K562 (cell line): ENCODE measurements at regions not wholly inside any gene's neighbourhood (a gene's known extent, or its start where the extent isn't known, plus 50 kb on each side); places are given as distances from the start of the nearest gene placed in this dataset.

ENCODE experiments used
- E2F3 ChIP-seq: fragments of 250-450 bp; sonication (Bioruptor Pico); IDR thresholded peaks from 2 replicates; pipeline ENCODE4 v1.4.0; 2020; ENCODE audit warnings: mild to moderate bottlenecking
- ETV1 ChIP-seq: fragments of 450-650 bp; conservative IDR thresholded peaks from 2 replicates; pipeline ENCODE4 v1.6.1; 2016; ENCODE audit warnings: missing genetic modification characterization, control low read depth, low read depth, missing compliant biosample characterization
- HMG20B ChIP-seq: fragments of 250-450 bp; sonication (Bioruptor Pico); IDR thresholded peaks from 2 replicates; pipeline ENCODE4 v1.5.0; 2021; ENCODE audit warnings: mild to moderate bottlenecking
- HNRNPH1 ChIP-seq: fragments of 200-400 bp; formaldehyde crosslinking; optimal IDR thresholded peaks from 2 replicates; pipeline ENCODE3; 2017; ENCODE audit warnings: low read depth, mild to moderate bottlenecking, low read length, moderate library complexity
- XRCC3 ChIP-seq: fragments of 450-650 bp; IDR thresholded peaks from 2 replicates; pipeline ENCODE4 v1.6.1; 2017; ENCODE audit warnings: mild to moderate bottlenecking, moderate library complexity
- ZNF134 ChIP-seq: fragments of 250-450 bp; sonication (Bioruptor Pico); conservative IDR thresholded peaks from 2 replicates; pipeline ENCODE4 v1.4.0; 2020
- ZNF354B ChIP-seq: fragments of 250-450 bp; sonication (Bioruptor Pico); IDR thresholded peaks from 2 replicates; pipeline ENCODE4 v1.4.0; 2020
- TF ChIP-seq, protein P1 (sequence below): fragments of 450-650 bp; IDR thresholded peaks from 2 replicates; pipeline ENCODE4 v1.6.1; 2016; ENCODE audit warnings: mild to moderate bottlenecking, moderate library complexity
- TF ChIP-seq, protein P2 (sequence below): fragments of 450-650 bp; IDR thresholded peaks from 2 replicates; pipeline ENCODE4 v1.7.1; 2018; ENCODE audit warnings: mild to moderate bottlenecking, low read depth; ENCODE audit not compliant: partially characterized antibody

DNA sequence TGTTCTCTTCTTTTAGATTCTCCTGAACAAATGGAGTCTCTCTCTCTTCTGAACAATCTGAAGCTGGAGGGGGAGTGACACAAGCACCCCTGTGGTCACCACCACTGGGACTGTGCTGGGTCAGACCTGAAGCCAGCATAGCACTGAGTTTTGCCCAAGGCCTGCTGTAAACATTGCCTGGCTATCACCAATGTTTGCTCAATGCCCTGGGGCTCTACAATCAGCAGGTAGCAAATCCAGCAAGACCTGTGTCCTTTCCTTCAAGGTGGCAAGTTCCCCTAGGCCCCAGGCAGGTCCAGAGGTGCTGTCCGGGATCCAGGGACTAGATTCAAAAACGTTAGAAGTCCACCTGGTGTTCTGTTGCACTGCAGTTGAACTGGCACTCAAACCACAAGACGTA lies 282.8 kb upstream of the PROX1 start (continued):
- TF ChIP-seq, protein P1, sequence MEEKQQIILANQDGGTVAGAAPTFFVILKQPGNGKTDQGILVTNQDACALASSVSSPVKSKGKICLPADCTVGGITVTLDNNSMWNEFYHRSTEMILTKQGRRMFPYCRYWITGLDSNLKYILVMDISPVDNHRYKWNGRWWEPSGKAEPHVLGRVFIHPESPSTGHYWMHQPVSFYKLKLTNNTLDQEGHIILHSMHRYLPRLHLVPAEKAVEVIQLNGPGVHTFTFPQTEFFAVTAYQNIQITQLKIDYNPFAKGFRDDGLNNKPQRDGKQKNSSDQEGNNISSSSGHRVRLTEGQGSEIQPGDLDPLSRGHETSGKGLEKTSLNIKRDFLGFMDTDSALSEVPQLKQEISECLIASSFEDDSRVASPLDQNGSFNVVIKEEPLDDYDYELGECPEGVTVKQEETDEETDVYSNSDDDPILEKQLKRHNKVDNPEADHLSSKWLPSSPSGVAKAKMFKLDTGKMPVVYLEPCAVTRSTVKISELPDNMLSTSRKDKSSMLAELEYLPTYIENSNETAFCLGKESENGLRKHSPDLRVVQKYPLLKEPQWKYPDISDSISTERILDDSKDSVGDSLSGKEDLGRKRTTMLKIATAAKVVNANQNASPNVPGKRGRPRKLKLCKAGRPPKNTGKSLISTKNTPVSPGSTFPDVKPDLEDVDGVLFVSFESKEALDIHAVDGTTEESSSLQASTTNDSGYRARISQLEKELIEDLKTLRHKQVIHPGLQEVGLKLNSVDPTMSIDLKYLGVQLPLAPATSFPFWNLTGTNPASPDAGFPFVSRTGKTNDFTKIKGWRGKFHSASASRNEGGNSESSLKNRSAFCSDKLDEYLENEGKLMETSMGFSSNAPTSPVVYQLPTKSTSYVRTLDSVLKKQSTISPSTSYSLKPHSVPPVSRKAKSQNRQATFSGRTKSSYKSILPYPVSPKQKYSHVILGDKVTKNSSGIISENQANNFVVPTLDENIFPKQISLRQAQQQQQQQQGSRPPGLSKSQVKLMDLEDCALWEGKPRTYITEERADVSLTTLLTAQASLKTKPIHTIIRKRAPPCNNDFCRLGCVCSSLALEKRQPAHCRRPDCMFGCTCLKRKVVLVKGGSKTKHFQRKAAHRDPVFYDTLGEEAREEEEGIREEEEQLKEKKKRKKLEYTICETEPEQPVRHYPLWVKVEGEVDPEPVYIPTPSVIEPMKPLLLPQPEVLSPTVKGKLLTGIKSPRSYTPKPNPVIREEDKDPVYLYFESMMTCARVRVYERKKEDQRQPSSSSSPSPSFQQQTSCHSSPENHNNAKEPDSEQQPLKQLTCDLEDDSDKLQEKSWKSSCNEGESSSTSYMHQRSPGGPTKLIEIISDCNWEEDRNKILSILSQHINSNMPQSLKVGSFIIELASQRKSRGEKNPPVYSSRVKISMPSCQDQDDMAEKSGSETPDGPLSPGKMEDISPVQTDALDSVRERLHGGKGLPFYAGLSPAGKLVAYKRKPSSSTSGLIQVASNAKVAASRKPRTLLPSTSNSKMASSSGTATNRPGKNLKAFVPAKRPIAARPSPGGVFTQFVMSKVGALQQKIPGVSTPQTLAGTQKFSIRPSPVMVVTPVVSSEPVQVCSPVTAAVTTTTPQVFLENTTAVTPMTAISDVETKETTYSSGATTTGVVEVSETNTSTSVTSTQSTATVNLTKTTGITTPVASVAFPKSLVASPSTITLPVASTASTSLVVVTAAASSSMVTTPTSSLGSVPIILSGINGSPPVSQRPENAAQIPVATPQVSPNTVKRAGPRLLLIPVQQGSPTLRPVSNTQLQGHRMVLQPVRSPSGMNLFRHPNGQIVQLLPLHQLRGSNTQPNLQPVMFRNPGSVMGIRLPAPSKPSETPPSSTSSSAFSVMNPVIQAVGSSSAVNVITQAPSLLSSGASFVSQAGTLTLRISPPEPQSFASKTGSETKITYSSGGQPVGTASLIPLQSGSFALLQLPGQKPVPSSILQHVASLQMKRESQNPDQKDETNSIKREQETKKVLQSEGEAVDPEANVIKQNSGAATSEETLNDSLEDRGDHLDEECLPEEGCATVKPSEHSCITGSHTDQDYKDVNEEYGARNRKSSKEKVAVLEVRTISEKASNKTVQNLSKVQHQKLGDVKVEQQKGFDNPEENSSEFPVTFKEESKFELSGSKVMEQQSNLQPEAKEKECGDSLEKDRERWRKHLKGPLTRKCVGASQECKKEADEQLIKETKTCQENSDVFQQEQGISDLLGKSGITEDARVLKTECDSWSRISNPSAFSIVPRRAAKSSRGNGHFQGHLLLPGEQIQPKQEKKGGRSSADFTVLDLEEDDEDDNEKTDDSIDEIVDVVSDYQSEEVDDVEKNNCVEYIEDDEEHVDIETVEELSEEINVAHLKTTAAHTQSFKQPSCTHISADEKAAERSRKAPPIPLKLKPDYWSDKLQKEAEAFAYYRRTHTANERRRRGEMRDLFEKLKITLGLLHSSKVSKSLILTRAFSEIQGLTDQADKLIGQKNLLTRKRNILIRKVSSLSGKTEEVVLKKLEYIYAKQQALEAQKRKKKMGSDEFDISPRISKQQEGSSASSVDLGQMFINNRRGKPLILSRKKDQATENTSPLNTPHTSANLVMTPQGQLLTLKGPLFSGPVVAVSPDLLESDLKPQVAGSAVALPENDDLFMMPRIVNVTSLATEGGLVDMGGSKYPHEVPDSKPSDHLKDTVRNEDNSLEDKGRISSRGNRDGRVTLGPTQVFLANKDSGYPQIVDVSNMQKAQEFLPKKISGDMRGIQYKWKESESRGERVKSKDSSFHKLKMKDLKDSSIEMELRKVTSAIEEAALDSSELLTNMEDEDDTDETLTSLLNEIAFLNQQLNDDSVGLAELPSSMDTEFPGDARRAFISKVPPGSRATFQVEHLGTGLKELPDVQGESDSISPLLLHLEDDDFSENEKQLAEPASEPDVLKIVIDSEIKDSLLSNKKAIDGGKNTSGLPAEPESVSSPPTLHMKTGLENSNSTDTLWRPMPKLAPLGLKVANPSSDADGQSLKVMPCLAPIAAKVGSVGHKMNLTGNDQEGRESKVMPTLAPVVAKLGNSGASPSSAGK: no peak
- TF ChIP-seq HMG20B (CRISPR knock-in tag): no peak
- TF ChIP-seq ZNF354B (CRISPR knock-in tag): no peak
- no peak for TF ChIP-seq ETV1 (tag)
- no peak for TF ChIP-seq ZNF134 (CRISPR knock-in tag)
- TF ChIP-seq, protein P2, sequence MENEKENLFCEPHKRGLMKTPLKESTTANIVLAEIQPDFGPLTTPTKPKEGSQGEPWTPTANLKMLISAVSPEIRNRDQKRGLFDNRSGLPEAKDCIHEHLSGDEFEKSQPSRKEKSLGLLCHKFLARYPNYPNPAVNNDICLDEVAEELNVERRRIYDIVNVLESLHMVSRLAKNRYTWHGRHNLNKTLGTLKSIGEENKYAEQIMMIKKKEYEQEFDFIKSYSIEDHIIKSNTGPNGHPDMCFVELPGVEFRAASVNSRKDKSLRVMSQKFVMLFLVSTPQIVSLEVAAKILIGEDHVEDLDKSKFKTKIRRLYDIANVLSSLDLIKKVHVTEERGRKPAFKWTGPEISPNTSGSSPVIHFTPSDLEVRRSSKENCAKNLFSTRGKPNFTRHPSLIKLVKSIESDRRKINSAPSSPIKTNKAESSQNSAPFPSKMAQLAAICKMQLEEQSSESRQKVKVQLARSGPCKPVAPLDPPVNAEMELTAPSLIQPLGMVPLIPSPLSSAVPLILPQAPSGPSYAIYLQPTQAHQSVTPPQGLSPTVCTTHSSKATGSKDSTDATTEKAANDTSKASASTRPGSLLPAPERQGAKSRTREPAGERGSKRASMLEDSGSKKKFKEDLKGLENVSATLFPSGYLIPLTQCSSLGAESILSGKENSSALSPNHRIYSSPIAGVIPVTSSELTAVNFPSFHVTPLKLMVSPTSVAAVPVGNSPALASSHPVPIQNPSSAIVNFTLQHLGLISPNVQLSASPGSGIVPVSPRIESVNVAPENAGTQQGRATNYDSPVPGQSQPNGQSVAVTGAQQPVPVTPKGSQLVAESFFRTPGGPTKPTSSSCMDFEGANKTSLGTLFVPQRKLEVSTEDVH: no peak
- TF ChIP-seq XRCC3: no peak
- no peak for TF ChIP-seq HNRNPH1
- no peak for TF ChIP-seq E2F3 (CRISPR knock-in tag)
